ENCODE measurements at regions not wholly inside any gene's neighbourhood (a gene's known extent, or its start where the extent isn't known, plus 50 kb on each side); places are given as distances from the start of the nearest gene placed in this dataset.

- TF ChIP-seq CTCF (IDR thresholded peaks at IDR 0.05) (no peak), POLR2A (IDR thresholded peaks at IDR 0.05) (no peak)
Observed at GRCh38 chr6:22392711-22393110, 95.9 kb upstream of the PRL start.

All from testis (tissue), 2 donors.